Bronchial epithelial cell (primary cell): ENCODE measurements at regions not wholly inside any gene's neighbourhood (a gene's known extent, or its start where the extent isn't known, plus 50 kb on each side); places are given as distances from the start of the nearest gene placed in this dataset.

Experiments
- DNase-seq: peaks from one replicate; pipeline ENCODE4 v3.0.0-alpha.2; 2010; ENCODE audit warnings: low read depth
- FAIRE-seq: peaks from 2 replicates; lab custom pipeline; 2011; peaks lifted over from hg19 to GRCh38; lab: Jason Lieb, UNC
- H3K27me3 ChIP-seq: 2 replicates; pipeline ENCODE4 v1.5.1; 2011; ENCODE audit warnings: low read length; ENCODE audit not compliant: control insufficient read depth, insufficient read depth
- H3K36me3 ChIP-seq: 2 replicates; pipeline ENCODE4 v1.5.1; 2011; ENCODE audit warnings: low read length; ENCODE audit not compliant: control insufficient read depth, insufficient read depth
- H3K4me3 ChIP-seq: 2 replicates; pipeline ENCODE4 v1.5.1; 2011; ENCODE audit warnings: mild to moderate bottlenecking, low read depth, low read length, control low read depth
- TF ChIP-seq, protein P1 (sequence below): IDR thresholded peaks from 2 replicates; pipeline ENCODE4 v1.5.1; 2011; ENCODE audit warnings: mild to moderate bottlenecking, moderate library complexity, low read length, control low read depth, inconsistent platforms; ENCODE audit not compliant: insufficient read depth, severe bottlenecking

DNA sequence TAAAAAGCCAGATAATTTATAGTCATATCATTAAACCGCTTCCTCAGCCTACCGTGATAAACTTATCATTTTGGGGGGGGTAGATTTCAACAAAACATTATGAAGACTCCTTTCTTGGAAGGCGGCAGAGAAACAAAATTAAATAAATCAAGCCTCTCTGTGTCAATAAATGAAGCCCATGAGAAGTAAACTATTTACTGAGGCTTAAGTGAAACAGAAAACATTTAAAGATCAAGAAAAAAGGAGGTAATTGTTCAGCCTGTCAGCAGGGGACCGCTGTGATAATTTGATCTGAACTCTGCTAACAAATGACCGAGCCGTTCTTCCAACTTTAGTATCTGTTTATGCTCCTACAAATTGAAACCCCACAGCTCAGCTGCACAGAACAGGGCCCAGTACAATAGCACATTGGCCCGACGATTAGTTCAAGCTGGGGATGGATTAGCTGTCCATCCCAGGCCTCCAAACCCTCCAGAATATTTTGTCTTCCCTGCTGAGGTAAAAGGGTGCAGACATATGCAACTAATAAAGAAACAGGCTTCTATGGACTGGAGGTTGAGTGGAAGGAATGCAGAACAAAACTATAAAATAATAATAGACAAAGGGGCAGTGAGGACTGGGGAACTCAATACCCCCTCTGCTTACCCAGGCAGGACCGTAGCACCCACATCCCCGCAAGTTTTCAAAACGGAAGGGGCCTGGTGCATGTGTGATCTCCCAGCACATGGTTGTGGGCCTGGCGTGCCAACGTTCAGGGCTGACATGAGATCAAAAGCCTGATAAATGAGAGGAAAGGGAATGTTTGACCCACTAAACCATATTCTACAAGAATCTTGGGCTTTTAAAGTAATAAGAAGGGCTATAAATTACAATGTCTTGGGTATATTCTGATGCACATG lies 298.1 kb upstream of the IRX5 start:
- H3K4me3 ChIP-seq: no peak overlapping the region
- no peaks in the 10 kb centered on the region for H3K27me3 ChIP-seq
- DNase-seq: no peak
- TF ChIP-seq, protein P1, sequence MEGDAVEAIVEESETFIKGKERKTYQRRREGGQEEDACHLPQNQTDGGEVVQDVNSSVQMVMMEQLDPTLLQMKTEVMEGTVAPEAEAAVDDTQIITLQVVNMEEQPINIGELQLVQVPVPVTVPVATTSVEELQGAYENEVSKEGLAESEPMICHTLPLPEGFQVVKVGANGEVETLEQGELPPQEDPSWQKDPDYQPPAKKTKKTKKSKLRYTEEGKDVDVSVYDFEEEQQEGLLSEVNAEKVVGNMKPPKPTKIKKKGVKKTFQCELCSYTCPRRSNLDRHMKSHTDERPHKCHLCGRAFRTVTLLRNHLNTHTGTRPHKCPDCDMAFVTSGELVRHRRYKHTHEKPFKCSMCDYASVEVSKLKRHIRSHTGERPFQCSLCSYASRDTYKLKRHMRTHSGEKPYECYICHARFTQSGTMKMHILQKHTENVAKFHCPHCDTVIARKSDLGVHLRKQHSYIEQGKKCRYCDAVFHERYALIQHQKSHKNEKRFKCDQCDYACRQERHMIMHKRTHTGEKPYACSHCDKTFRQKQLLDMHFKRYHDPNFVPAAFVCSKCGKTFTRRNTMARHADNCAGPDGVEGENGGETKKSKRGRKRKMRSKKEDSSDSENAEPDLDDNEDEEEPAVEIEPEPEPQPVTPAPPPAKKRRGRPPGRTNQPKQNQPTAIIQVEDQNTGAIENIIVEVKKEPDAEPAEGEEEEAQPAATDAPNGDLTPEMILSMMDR: no peak
- no peak for FAIRE-seq
- H3K36me3 ChIP-seq: no peaks in the 10 kb centered on the region

DNA sequence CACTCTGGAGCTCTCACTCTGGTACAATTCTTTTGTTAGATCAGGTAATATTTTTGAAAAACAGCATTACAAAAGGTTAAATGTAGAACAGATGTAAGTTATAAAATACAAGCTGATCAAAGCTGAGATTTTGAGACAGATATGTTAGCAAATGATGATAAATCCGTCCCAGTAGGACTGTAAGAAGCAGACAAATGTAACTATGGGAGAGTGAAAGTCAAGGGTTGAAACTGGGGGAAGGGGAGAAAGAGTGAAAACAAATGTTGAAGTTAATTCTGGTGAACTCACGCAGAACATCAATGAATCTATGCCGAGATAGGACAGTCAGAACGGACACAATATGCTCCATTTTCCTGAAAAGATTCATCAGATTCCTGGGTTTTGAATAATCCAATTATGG lies 298.9 kb upstream of the IRX5 start:
- TF ChIP-seq, protein P1: no peak
- no peaks in the 10 kb centered on the region for H3K27me3 ChIP-seq
- H3K4me3 ChIP-seq: no peak overlapping the region
- no peak for FAIRE-seq
- H3K36me3 ChIP-seq: no peaks in the 10 kb centered on the region
- DNase-seq: no peak

DNA sequence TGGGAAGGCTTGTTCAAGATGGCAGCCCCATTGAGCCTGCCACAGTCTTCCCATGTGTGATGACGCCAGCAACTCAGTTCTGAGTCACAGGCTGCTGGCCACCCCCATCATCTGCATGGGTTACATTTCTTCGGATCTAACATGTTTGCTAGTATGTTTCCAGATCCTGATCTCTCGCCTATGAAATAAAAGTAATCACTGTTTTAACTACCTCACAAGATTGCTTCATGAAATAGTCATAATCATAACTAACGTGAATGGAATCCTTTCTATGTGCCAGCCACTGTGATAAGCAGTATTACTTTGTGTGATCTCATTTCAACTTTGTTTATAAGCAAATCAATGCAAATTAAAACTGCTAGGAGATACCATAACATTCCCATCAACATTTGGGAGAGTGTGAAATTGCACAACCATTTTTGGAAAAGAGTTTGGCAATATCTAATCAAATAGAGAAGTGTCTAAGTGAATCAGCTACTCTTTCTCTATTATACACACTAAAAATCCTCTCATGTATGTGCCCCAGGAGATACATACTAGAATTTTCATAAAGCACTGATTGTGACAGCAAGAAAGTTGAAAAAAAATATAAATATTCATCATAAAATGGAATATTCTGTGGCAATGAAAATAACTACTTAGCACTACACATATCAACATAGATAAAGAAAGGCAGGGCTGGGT lies 300.2 kb upstream of the IRX5 start:
- H3K4me3 ChIP-seq: no peak overlapping the region
- FAIRE-seq (no peak), DNase-seq (peak; percentile 85)
- no peaks in the 10 kb centered on the region for H3K36me3 ChIP-seq
- no peaks in the 10 kb centered on the region for H3K27me3 ChIP-seq
- TF ChIP-seq, protein P1: no peak

DNA sequence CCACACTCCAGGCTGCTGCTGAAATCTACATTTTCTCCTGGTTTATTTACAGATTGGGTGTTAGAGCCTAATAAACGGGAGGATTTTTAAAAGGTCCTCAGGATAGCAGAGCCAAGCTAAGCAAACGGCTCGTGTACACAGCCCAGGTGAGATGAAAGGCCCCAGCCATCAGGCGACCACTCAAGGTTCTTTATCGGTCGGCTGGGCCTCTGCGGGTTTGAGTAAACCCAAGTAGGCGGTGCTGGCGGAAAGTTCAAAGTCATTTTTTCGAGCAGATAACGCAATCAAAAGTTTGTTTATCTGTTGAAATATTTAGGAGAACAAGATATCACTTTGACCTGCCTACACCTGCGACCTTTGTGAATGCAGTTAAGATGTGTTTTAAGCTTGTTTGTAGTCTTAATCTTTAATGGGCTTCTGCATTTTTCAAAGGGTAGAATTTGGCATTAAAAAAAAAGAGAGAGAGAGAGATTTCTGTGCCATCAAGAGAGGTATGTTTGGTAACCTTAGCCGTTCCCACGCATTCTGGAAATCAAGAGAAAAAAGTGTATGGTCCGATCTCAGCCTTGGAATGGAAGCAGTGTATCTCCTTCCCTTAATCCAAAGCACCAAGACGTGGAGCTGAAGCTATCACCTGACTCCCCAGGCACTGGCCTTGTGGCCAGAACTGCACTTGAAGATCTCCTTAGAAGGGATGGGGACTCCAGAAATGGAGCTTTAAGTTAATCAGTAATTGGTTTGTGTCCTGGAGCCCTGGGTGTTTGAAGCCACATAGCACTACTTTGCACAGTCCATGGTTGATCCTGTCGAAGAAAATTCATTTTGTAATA lies 301.7 kb upstream of the IRX5 start:
- H3K27me3 ChIP-seq: no peaks in the 10 kb centered on the region
- H3K36me3 ChIP-seq: no peaks in the 10 kb centered on the region
- no peak overlapping the region for H3K4me3 ChIP-seq
- DNase-seq: no peak
- TF ChIP-seq, protein P1: no peak
- peak; percentile 73 for FAIRE-seq

DNA sequence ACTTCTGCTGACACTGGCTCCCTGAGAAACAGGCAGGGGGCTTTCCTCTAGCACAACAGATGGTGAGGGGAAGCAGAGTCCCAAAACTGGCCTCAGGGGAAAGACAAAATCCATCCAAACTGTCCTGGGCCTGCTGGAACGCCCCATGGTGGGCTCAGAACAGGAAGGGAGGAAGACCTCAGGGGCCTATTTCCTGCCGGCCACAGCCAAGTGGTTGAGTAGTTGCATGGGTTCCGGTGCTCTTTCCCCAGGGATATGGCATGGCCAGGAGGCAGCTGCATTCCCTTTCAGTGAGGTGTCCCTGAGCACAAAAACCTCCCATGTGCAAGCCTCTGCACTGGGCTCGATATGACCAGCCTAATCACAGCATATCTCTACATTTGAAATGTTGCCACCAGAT lies 303.0 kb upstream of the IRX5 start:
- FAIRE-seq: no peak
- no peaks in the 10 kb centered on the region for H3K27me3 ChIP-seq
- TF ChIP-seq, protein P1: no peak

More for the DNA sequence above, 303.0 kb upstream of the IRX5 start:
- no peak for DNase-seq
- Histone ChIP-seq H3K4me3 (no peak overlapping the region), H3K36me3 (no peaks in the 10 kb centered on the region)
